Heart left ventricle (tissue), 13 donors: ENCODE measurements at regions not wholly inside any gene's neighbourhood (a gene's known extent, or its start where the extent isn't known, plus 50 kb on each side); places are given as distances from the start of the nearest gene placed in this dataset.

Experiments used
- POLR2A ChIP-seq, 2 donors: fragments of 450-650 bp; IDR thresholded peaks; one replicate each; pipeline ENCODE4 v1.6.1; 2017; ENCODE audit warnings: antibody characterized with exemption in 2 of 2, mild to moderate bottlenecking in 2 of 2, moderate library complexity in 2 of 2
- TF ChIP-seq, protein P1 (sequence below), 12 donors: fragments of 200-600 bp; sonication (generic) in 4 of 12; IDR thresholded peaks; one replicate each; pipeline versions ENCODE4 v1.5.0 to v1.8.0; 2018 to 2022; ENCODE audit warnings: antibody characterized with exemption in 12 of 12, mild to moderate bottlenecking in 5 of 12
- donor health status: ischemic (EF 13 %, LVEDD 7.1; RV severe dilation, severe dysfunction).
- donor health status: DM: no; HTN: yes; CAD: no.
- donor health status: DM: no; HTN: no; CAD: no.
- donor health status: ischemic (EF 25% LVEDD 6.9; RV normal size, moderate dysfunction).
- donor health status: ischemic (EF 25% LVEDD 5.7; RV mildly dilated, moderate dysfunction).
- donor health status: ischemic (EF 35%, LVEDD 5.7; RV mildly dilated, moderate dysfunction).
- donor health status: nonischemic (EF 11% LVEDD 7.7; RV severe dilation, severe dysfunction).
- donor health status: DM: yes; HTN: yes; CAD: no.
- donor health status: PGD.
- donor health status: ischemic (EF 29% LVEDD 5.4; RV normal size, mild dysfunction).
- donor health status: nonischemic (EF 23%, LVEDD 6.1; RV moderate dilation, normal function).

DNA sequence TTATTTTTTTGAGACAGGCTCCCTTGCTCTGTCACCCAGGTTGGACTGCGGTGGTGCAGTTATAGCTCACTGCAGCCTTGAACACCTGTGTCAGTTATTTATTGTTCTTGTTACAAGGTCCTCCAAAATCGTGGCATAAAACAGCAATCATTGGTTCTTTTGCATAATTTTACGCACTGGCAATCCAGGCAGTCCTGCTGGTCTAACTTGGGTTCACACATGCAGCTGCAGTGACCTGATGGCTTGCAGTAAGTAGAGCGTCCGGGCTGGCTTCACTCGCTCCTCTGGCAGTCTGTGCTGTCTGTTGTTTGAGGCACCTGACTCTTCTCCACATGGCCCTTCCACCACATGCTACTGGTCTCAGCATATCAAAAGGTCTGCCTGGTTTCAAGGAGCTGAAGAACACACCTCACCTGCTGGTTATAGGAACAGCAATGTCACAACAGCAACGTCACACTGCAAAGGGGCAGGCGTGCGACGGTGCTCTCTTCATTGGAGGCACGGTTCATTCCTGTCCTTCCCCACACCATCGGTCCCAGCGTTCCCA lies 894.6 kb downstream of the TRIML1 start:
- TF ChIP-seq, protein P1, sequence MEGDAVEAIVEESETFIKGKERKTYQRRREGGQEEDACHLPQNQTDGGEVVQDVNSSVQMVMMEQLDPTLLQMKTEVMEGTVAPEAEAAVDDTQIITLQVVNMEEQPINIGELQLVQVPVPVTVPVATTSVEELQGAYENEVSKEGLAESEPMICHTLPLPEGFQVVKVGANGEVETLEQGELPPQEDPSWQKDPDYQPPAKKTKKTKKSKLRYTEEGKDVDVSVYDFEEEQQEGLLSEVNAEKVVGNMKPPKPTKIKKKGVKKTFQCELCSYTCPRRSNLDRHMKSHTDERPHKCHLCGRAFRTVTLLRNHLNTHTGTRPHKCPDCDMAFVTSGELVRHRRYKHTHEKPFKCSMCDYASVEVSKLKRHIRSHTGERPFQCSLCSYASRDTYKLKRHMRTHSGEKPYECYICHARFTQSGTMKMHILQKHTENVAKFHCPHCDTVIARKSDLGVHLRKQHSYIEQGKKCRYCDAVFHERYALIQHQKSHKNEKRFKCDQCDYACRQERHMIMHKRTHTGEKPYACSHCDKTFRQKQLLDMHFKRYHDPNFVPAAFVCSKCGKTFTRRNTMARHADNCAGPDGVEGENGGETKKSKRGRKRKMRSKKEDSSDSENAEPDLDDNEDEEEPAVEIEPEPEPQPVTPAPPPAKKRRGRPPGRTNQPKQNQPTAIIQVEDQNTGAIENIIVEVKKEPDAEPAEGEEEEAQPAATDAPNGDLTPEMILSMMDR (IDR thresholded peaks at IDR 0.05) = no peak
- TF ChIP-seq POLR2A (IDR thresholded peaks at IDR 0.05) = no peak
